Liver (tissue), 8 donors: ENCODE measurements at regions not wholly inside any gene's neighbourhood (a gene's known extent, or its start where the extent isn't known, plus 50 kb on each side); places are given as distances from the start of the nearest gene placed in this dataset.

Source experiments
- DNase-seq: peaks from one replicate; pipeline ENCODE4 v3.0.0-alpha.2; 2017; ENCODE audit warnings: low spot score
- H3K27ac ChIP-seq, 2 donors: one replicate each; pipeline ENCODE4 v1.7.0; 2013; ENCODE audit warnings: inconsistent platforms in 2 of 2, low read length in 2 of 2, control low read depth in 1 of 2, low read depth in 1 of 2, mild to moderate bottlenecking in 1 of 2
- H3K27me3 ChIP-seq, 4 donors: one replicate each; pipeline versions ENCODE4 v1.6.1 to v1.7.0; 2013; ENCODE audit warnings: low read length in 3 of 4, inconsistent platforms in 1 of 4, mild to moderate bottlenecking in 1 of 4, moderate library complexity in 1 of 4; ENCODE audit not compliant: control insufficient read depth in 4 of 4, insufficient read depth in 4 of 4
- H3K36me3 ChIP-seq, 4 donors: one replicate each; pipeline versions ENCODE4 v1.6.1 to v1.7.0; 2013; ENCODE audit warnings: low read length in 3 of 4, mild to moderate bottlenecking in 3 of 4, low read depth in 1 of 4, moderate library complexity in 1 of 4; ENCODE audit not compliant: control insufficient read depth in 4 of 4, insufficient read depth in 3 of 4
- H3K4me1 ChIP-seq, 4 donors: one replicate each; pipeline versions ENCODE4 v1.6.1 to v1.7.0; 2013; ENCODE audit warnings: low read length in 3 of 4, mild to moderate bottlenecking in 3 of 4, moderate library complexity in 1 of 4; ENCODE audit not compliant: control insufficient read depth in 4 of 4, insufficient read depth in 4 of 4
- H3K4me3 ChIP-seq, 3 donors: one replicate each; pipeline versions ENCODE4 v1.6.1 to v1.7.0; 2013; ENCODE audit warnings: low read length in 3 of 3, control low read depth in 1 of 3, low read depth in 1 of 3, mild to moderate bottlenecking in 1 of 3
- H3K9ac ChIP-seq, 2 donors: one replicate each; pipeline ENCODE4 v1.7.0; 2013; ENCODE audit warnings: low read length in 2 of 2, mild to moderate bottlenecking in 2 of 2, moderate library complexity in 2 of 2, control low read depth in 1 of 2, low read depth in 1 of 2
- H3K9me3 ChIP-seq, 4 donors: one replicate each; pipeline versions ENCODE4 v1.6.1 to v1.7.0; 2013; ENCODE audit warnings: low read length in 3 of 4; ENCODE audit not compliant: control insufficient read depth in 4 of 4
- EGR1 ChIP-seq, 2 donors: IDR thresholded peaks; 2 replicates each; pipeline ENCODE4 v1.6.1; 2016 to 2018; ENCODE audit warnings: antibody characterized with exemption in 2 of 2, low read depth in 2 of 2
- FOXA1 ChIP-seq: IDR thresholded peaks from 2 replicates; pipeline ENCODE4 v1.6.1; 2016; ENCODE audit warnings: antibody characterized with exemption
- FOXA2 ChIP-seq: IDR thresholded peaks from 2 replicates; pipeline ENCODE4 v1.6.1; 2016; ENCODE audit warnings: antibody characterized with exemption
- GABPA ChIP-seq, 2 donors: IDR thresholded peaks in 1 of 2; conservative IDR thresholded peaks in 1 of 2; 2 replicates each; pipeline ENCODE4 v1.6.1; 2016; ENCODE audit warnings: antibody characterized with exemption in 2 of 2, mild to moderate bottlenecking in 1 of 2, moderate library complexity in 1 of 2
- HNF4G ChIP-seq: IDR thresholded peaks from 2 replicates; pipeline ENCODE4 v1.6.1; 2016; ENCODE audit warnings: antibody characterized with exemption
- NR2F2 ChIP-seq: IDR thresholded peaks from 2 replicates; pipeline ENCODE4 v1.6.1; 2016; ENCODE audit warnings: antibody characterized with exemption
- RAD21 ChIP-seq, 2 donors: IDR thresholded peaks; 2 replicates each; pipeline ENCODE4 v1.6.1; 2016; ENCODE audit warnings: antibody characterized with exemption in 2 of 2, mild to moderate bottlenecking in 2 of 2
- RXRA ChIP-seq, 2 donors: IDR thresholded peaks; 2 replicates each; pipeline ENCODE4 v1.6.1; 2017 to 2018; ENCODE audit warnings: antibody characterized with exemption in 2 of 2, mild to moderate bottlenecking in 1 of 2
- SP1 ChIP-seq: IDR thresholded peaks from 2 replicates; pipeline ENCODE4 v1.6.1; 2018; ENCODE audit warnings: antibody characterized with exemption, mild to moderate bottlenecking
- TAF1 ChIP-seq: conservative IDR thresholded peaks from 2 replicates; pipeline ENCODE4 v1.6.1; 2016; ENCODE audit warnings: antibody characterized with exemption, mild to moderate bottlenecking
- YY1 ChIP-seq: IDR thresholded peaks from 2 replicates; pipeline ENCODE4 v1.6.1; 2016; ENCODE audit warnings: antibody characterized with exemption, mild to moderate bottlenecking
- WGBS: extraction: QIAGEN DNeasy Blood & Tissue Kit; methylation state at CpG from one replicate; pipeline ENCODE4 v1.1.7; 2013; 5-methylcytosine and 5-hydroxymethylcytosine counted together
- TF ChIP-seq, protein P1 (sequence below): IDR thresholded peaks from 2 replicates; pipeline ENCODE4 v1.6.1; 2016; ENCODE audit warnings: antibody characterized with exemption
- TF ChIP-seq, protein P2 (sequence below): fragments of 150-350 bp; IDR thresholded peaks from 2 replicates; pipeline ENCODE4 v1.5.1; 2017; ENCODE audit warnings: improper control_type of control experiment, low read depth, low read length; ENCODE audit not compliant: missing input control
- TF ChIP-seq, protein P3 (sequence below): IDR thresholded peaks from 2 replicates; pipeline ENCODE4 v1.6.1; 2016; ENCODE audit warnings: antibody characterized with exemption
- TF ChIP-seq, protein P4 (sequence below): IDR thresholded peaks from 2 replicates; pipeline ENCODE4 v1.6.1; 2016; ENCODE audit warnings: antibody characterized with exemption, mild to moderate bottlenecking
- TF ChIP-seq, protein P5 (sequence below): IDR thresholded peaks from 2 replicates; pipeline ENCODE4 v1.6.1; 2016; ENCODE audit warnings: antibody characterized with exemption
- donor health status: healthy.
- donor health status: healthy.
- donor health status: healthy.
- donor health status: healthy.
- donor health status: healthy.

DNA sequence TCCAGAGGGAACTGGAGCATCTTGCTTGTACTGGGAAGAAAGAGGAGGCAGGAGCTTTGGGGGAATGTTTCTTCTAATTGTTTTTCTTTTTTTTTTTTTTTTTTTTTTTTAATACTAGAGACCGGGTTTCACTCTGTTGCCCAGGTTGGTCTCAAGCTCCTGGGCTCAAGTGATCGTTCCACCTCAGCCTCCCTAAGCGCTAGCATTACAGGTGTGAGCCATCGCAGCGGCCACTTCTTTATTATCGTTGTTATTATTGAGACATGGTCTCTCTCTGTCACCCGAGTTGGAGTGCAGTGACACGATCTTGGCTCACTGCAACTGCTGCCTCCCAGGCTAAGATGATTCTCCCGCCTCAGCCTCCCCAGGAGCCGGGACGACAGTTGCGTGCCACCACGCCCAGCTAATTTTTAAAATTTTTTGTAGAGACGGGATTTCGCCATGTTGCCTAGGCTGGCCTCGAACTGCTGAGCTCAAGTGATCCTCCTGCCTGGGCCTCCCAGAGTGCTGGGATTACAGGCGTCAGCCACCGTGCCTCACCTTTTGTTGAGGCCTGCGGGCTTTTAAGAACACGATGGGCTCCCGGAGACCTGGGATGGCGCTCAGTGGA lies 137.3 kb upstream of the GSE1 start:
- Histone ChIP-seq H3K9me3 (no peaks in the 10 kb centered on the region), H3K36me3 (no peaks in the 10 kb centered on the region), H3K9ac (no peak overlapping the region), H3K4me1 (no peaks in the 10 kb centered on the region), H3K4me3 (no peak overlapping the region), H3K27me3 (no peaks in the 10 kb centered on the region), H3K27ac (no peak overlapping the region)
- no peak for TF ChIP-seq RAD21 (IDR thresholded peaks at IDR 0.05)
- TF ChIP-seq SP1 = no peak
- no peak for TF ChIP-seq FOXA2
- TF ChIP-seq, protein P1, sequence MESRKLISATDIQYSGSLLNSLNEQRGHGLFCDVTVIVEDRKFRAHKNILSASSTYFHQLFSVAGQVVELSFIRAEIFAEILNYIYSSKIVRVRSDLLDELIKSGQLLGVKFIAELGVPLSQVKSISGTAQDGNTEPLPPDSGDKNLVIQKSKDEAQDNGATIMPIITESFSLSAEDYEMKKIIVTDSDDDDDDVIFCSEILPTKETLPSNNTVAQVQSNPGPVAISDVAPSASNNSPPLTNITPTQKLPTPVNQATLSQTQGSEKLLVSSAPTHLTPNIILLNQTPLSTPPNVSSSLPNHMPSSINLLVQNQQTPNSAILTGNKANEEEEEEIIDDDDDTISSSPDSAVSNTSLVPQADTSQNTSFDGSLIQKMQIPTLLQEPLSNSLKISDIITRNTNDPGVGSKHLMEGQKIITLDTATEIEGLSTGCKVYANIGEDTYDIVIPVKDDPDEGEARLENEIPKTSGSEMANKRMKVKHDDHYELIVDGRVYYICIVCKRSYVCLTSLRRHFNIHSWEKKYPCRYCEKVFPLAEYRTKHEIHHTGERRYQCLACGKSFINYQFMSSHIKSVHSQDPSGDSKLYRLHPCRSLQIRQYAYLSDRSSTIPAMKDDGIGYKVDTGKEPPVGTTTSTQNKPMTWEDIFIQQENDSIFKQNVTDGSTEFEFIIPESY = no peak
- TF ChIP-seq, protein P2, sequence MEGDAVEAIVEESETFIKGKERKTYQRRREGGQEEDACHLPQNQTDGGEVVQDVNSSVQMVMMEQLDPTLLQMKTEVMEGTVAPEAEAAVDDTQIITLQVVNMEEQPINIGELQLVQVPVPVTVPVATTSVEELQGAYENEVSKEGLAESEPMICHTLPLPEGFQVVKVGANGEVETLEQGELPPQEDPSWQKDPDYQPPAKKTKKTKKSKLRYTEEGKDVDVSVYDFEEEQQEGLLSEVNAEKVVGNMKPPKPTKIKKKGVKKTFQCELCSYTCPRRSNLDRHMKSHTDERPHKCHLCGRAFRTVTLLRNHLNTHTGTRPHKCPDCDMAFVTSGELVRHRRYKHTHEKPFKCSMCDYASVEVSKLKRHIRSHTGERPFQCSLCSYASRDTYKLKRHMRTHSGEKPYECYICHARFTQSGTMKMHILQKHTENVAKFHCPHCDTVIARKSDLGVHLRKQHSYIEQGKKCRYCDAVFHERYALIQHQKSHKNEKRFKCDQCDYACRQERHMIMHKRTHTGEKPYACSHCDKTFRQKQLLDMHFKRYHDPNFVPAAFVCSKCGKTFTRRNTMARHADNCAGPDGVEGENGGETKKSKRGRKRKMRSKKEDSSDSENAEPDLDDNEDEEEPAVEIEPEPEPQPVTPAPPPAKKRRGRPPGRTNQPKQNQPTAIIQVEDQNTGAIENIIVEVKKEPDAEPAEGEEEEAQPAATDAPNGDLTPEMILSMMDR = no peak
- TF ChIP-seq, protein P3, sequence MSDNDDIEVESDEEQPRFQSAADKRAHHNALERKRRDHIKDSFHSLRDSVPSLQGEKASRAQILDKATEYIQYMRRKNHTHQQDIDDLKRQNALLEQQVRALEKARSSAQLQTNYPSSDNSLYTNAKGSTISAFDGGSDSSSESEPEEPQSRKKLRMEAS = no peak
- TF ChIP-seq HNF4G = no peak
- TF ChIP-seq EGR1 (IDR thresholded peaks at IDR 0.05; ENCODE audit: low read depth in 2 of 2) = no peak
- TF ChIP-seq TAF1 = no peak
- no peak for TF ChIP-seq RXRA (IDR thresholded peaks at IDR 0.05)
- TF ChIP-seq, protein P4, sequence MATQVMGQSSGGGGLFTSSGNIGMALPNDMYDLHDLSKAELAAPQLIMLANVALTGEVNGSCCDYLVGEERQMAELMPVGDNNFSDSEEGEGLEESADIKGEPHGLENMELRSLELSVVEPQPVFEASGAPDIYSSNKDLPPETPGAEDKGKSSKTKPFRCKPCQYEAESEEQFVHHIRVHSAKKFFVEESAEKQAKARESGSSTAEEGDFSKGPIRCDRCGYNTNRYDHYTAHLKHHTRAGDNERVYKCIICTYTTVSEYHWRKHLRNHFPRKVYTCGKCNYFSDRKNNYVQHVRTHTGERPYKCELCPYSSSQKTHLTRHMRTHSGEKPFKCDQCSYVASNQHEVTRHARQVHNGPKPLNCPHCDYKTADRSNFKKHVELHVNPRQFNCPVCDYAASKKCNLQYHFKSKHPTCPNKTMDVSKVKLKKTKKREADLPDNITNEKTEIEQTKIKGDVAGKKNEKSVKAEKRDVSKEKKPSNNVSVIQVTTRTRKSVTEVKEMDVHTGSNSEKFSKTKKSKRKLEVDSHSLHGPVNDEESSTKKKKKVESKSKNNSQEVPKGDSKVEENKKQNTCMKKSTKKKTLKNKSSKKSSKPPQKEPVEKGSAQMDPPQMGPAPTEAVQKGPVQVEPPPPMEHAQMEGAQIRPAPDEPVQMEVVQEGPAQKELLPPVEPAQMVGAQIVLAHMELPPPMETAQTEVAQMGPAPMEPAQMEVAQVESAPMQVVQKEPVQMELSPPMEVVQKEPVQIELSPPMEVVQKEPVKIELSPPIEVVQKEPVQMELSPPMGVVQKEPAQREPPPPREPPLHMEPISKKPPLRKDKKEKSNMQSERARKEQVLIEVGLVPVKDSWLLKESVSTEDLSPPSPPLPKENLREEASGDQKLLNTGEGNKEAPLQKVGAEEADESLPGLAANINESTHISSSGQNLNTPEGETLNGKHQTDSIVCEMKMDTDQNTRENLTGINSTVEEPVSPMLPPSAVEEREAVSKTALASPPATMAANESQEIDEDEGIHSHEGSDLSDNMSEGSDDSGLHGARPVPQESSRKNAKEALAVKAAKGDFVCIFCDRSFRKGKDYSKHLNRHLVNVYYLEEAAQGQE = no peak
- TF ChIP-seq FOXA1 = no peak
- TF ChIP-seq, protein P5, sequence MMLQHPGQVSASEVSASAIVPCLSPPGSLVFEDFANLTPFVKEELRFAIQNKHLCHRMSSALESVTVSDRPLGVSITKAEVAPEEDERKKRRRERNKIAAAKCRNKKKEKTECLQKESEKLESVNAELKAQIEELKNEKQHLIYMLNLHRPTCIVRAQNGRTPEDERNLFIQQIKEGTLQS = no peak
- TF ChIP-seq GABPA (IDR thresholded peaks at IDR 0.05 in 1 of 2, conservative IDR thresholded peaks at IDR 0.05 in 1 of 2) = no peak
- 97% methylated on average over 22 of the region's 22 CpGs for WGBS
- no peak for DNase-seq

DNA sequence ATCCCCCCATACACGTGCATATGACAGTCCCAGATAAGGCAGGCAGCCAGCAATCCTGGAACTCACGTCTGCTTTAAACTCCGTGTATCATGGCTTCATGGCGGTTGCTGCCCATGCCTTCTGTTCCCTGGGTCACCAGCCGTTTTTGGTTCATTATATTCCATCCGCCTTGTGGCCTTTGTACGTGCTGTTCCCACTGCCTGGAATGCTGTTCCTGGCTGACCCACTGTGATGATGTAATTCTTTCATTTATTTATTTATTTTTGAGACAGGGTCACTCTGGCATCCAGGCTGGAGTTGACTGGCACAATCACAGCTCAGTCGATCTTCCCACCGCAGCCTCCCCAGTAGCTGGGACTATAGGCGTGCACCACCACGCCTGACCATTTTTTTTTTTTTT lies 136.7 kb upstream of the GSE1 start:
- Histone ChIP-seq H3K27me3 (no peaks in the 10 kb centered on the region), H3K9ac (no peak overlapping the region), H3K4me1 (no peaks in the 10 kb centered on the region), H3K36me3 (no peaks in the 10 kb centered on the region), H3K9me3 (no peaks in the 10 kb centered on the region), H3K4me3 (no peak overlapping the region), H3K27ac (no peak overlapping the region)
- no peak for DNase-seq
- 94% methylated on average over 11 of the region's 11 CpGs for WGBS
- TF ChIP-seq, protein P1 = no peak
- TF ChIP-seq TAF1 = no peak
- TF ChIP-seq EGR1 (IDR thresholded peaks at IDR 0.05; ENCODE audit: low read depth in 2 of 2) = no peak
- no peak for TF ChIP-seq FOXA1
- TF ChIP-seq, protein P3 = no peak
- TF ChIP-seq NR2F2 = no peak
- TF ChIP-seq GABPA (IDR thresholded peaks at IDR 0.05 in 1 of 2, conservative IDR thresholded peaks at IDR 0.05 in 1 of 2) = no peak
- TF ChIP-seq, protein P2 = no peak
- no peak for TF ChIP-seq YY1
